Gastroesophageal sphincter (tissue), 4 donors: ENCODE measurements at regions not wholly inside any gene's neighbourhood (a gene's known extent, or its start where the extent isn't known, plus 50 kb on each side); places are given as distances from the start of the nearest gene placed in this dataset.
A peak's percentile ranks its signal among the peaks of the same experiment; 100 is the strongest.

Experiments used
- ATAC-seq: fragments of 150-250 bp; one replicate; pipeline ENCODE4 v1.9.1; 2016; ENCODE audit warnings: mild to moderate bottlenecking, moderate library complexity
- H3K27ac ChIP-seq, 4 donors: fragments of 200-600 bp; sonication (generic) in 3 of 4; 1 replicate in 3 of 4; 2 replicates in 1 of 4; pipeline ENCODE4 v1.5.1; 2016 to 2019
- H3K27me3 ChIP-seq: fragments of 200-600 bp; sonication (generic); one replicate; pipeline ENCODE4 v1.5.1; 2019
- H3K36me3 ChIP-seq, 2 donors: fragments of 200-600 bp; sonication (generic); one replicate each; pipeline ENCODE4 v1.5.1; 2019; ENCODE audit warnings: control low read depth in 1 of 2
- H3K4me1 ChIP-seq, 3 donors: fragments of 200-600 bp; sonication (generic); 1 replicate in 2 of 3; 2 replicates in 1 of 3; pipeline ENCODE4 v1.5.1; 2016 to 2019; ENCODE audit warnings: control low read depth in 2 of 3
- H3K4me3 ChIP-seq, 2 donors: fragments of 200-600 bp; sonication (generic); one replicate each; pipeline ENCODE4 v1.5.1; 2019; ENCODE audit warnings: mild to moderate bottlenecking in 1 of 2, moderate library complexity in 1 of 2
- H3K9me3 ChIP-seq, 3 donors: fragments of 200-600 bp; sonication (generic); one replicate each; pipeline ENCODE4 v1.5.1; 2017 to 2019; ENCODE audit warnings: control low read depth in 2 of 3
- CTCF ChIP-seq, 4 experiments: fragments of 200-600 bp in 2 of 4; fragments of 450-650 bp in 2 of 4; sonication (generic) in 1 of 4; IDR thresholded peaks; one replicate each; pipeline ENCODE4 v1.5.1; 2017 to 2019; ENCODE audit warnings: antibody characterized with exemption in 4 of 4, mild to moderate bottlenecking in 2 of 4, moderate library complexity in 2 of 4
- EP300 ChIP-seq: sonication (generic); formaldehyde crosslinking; IDR thresholded peaks from one replicate; pipeline ENCODE4 v1.6.1; 2017; ENCODE audit warnings: antibody characterized with exemption, mild to moderate bottlenecking
- POLR2A ChIP-seq, 2 donors: fragments of 450-650 bp; IDR thresholded peaks; one replicate each; pipeline ENCODE4 v1.6.1; 2017; ENCODE audit warnings: antibody characterized with exemption in 2 of 2, mild to moderate bottlenecking in 2 of 2, moderate library complexity in 1 of 2
- POLR2AphosphoS5 ChIP-seq: sonication (generic); formaldehyde crosslinking; IDR thresholded peaks from one replicate; pipeline ENCODE4 v1.6.1; 2017; ENCODE audit warnings: antibody characterized with exemption
- WGBS, 2 donors: methylation state at CpG; one replicate each; pipeline ENCODE4 v1.1.5; 2018; ENCODE audit warnings: low coverage in 1 of 2; 5-methylcytosine and 5-hydroxymethylcytosine counted together

DNA sequence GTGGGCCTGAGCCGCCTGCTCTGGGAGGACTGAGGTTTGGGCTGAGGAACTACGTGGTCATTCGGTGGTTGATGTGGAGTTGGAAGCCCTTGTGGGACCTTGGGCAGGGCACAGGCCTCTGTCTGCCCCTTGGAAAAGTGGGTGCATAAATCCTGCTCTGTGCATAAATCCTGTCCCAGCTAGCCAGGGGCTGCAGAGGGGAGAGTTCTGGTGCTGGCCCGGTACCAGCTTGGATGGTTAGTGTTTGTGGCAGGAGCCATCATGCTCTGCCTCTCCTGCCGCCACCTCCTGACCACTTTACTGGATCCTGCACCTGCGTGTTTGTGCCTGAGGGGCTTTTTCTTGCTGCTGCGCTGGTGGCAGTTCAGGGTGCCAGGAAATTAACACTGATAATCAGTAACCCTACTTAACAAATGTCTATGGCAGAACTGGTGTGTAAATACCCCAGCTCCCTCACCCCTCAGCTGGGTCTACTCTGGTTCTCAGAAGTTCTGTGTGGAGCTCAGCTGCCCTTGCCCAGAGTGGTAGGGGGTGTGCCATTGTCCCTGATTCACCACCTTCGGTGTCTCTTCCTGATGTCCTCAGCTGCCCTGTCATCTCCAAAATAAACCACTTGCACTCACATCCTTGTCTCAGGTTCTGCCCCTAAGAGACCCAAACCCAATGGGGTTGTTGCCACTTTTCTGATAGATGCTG lies 156.8 kb downstream of the GLI2 start:
- Histone ChIP-seq H3K4me3 (no peak overlapping the region), H3K27ac (peak overlapping the region in 2 of 4 donors; percentile 53 to 58), H3K9me3 (no peaks in the 10 kb centered on the region), H3K36me3 (peaks cover 0 to 10% of the 10 kb centered on the region in 2 donors), H3K27me3 (no peaks in the 10 kb centered on the region), H3K4me1 (peaks cover 0 to 20% (median 3%) of the 10 kb centered on the region in 3 donors)
- TF ChIP-seq CTCF (IDR thresholded peaks at IDR 0.05): no peak
- TF ChIP-seq EP300: no peak
- TF ChIP-seq POLR2A (IDR thresholded peaks at IDR 0.05): no peak
- no peak for TF ChIP-seq POLR2AphosphoS5
- WGBS, 2 donors: 92 to 100% methylated on average over 1 to 4 of the region's 8 CpGs
- ATAC-seq: no peak

- Histone ChIP-seq H3K9me3 (no peaks in the 10 kb centered on the region), H3K4me1 (peaks cover 0 to 20% (median 3%) of the 10 kb centered on the region in 3 donors), H3K4me3 (no peak overlapping the region), H3K36me3 (peaks cover 0 to 10% of the 10 kb centered on the region in 2 donors), H3K27me3 (no peaks in the 10 kb centered on the region), H3K27ac (peak overlapping the region in 2 of 4 donors; percentile 53 to 58)
- WGBS, 2 donors: 57% methylated on average over 4 of the region's 11 CpGs; no CpG with 5 or more reads in 1 of the 2 donors
- TF ChIP-seq POLR2A (IDR thresholded peaks at IDR 0.05): no peak
- TF ChIP-seq EP300: no peak
- TF ChIP-seq POLR2AphosphoS5: no peak
- TF ChIP-seq CTCF (IDR thresholded peaks at IDR 0.05): no peak
- no peak for ATAC-seq
These were observed 157.4 kb downstream of the GLI2 start for GRCh38 chr2:120892967-120893667.

DNA sequence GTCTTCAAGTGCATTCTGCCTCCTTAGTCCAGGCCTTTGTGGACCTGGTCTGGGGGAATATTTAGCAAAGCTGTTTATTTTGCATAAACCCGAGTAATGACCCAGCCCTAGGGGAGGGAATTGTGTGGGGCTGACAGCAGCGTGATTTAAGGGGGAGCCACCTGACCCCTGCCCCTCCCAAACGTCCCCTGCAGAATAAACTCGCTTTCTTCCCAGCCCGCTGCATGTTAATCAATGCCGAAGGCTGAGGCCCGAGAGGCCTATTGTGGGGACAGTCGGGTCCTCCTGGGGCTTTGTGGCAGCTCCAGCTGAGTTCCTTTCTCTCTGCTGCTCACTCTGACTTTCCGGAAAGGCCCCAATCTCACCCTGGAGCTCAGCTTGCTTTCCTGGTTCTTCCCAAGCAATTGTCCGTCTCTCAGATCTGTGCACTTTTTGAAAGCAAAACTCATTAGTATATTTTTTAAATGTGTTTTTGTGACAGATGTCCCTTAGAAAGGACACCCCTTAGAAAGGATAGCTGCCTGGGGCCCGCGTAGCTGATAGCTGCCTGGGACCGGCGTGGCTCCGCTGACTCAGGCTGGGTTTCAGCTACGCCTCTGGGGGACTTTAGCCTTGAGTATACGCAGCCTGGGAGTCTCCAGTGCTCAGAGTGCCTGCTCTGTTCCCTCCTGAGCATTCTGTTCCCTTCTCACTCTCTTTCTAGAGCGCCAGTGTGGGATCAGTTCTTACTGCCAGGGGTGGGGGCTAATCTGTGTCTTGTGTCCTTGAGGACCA lies 158.3 kb downstream of the GLI2 start:
- Histone ChIP-seq H3K36me3 (peaks cover 0 to 10% of the 10 kb centered on the region in 2 donors), H3K27ac (peak overlapping the region in 2 of 4 donors; percentile 53 to 58), H3K27me3 (no peaks in the 10 kb centered on the region), H3K9me3 (no peaks in the 10 kb centered on the region), H3K4me3 (no peak overlapping the region), H3K4me1 (peaks cover 0 to 29% (median 3%) of the 10 kb centered on the region in 3 donors)
- no peak for TF ChIP-seq EP300
- TF ChIP-seq POLR2A (IDR thresholded peaks at IDR 0.05): no peak
- TF ChIP-seq POLR2AphosphoS5: no peak
- TF ChIP-seq CTCF (IDR thresholded peaks at IDR 0.05): no peak
- no peak for ATAC-seq
- 70 to 92% methylated on average over 2 to 5 of the region's 18 CpGs for WGBS, 2 donors

- Histone ChIP-seq H3K36me3 (peaks cover 0 to 10% of the 10 kb centered on the region in 2 donors), H3K9me3 (no peaks in the 10 kb centered on the region), H3K4me3 (no peak overlapping the region), H3K4me1 (peaks cover 0 to 38% (median 6%) of the 10 kb centered on the region in 3 donors), H3K27me3 (no peaks in the 10 kb centered on the region), H3K27ac (no peak overlapping the region)
- 13 to 44% methylated on average over 1 of the region's 5 CpGs for WGBS, 2 donors
- TF ChIP-seq CTCF (IDR thresholded peaks at IDR 0.05) (no peak), EP300 (no peak), POLR2AphosphoS5 (no peak), POLR2A (IDR thresholded peaks at IDR 0.05) (no peak)
- ATAC-seq: no peak
These were observed 159.3 kb downstream of the GLI2 start for GRCh38 chr2:120894966-120895365.
